GM21390 (cell line): ENCODE measurements at regions not wholly inside any gene's neighbourhood (a gene's known extent, or its start where the extent isn't known, plus 50 kb on each side); places are given as distances from the start of the nearest gene placed in this dataset.

Source experiments
- ATAC-seq: cut with Tn5 transposase; IDR thresholded peaks from one replicate; pipeline ENCODE4 v1.9.1; 2021; ENCODE audit not compliant: unreplicated experiment

- ATAC-seq = no peak
These were observed 51.9 kb upstream of the TSPAN11 start for GRCh38 chr12:30874455-30875321.

GRCh38 chr12:30870491-30871265 lies 55.9 kb upstream of the TSPAN11 start:
- ATAC-seq = no peak

GRCh38 chr12:30867415-30867814 lies 59.1 kb upstream of the TSPAN11 start:
- ATAC-seq = no peak

GRCh38 chr12:30866256-30866655 lies 60.3 kb upstream of the TSPAN11 start:
- ATAC-seq = no peak

- ATAC-seq = no peak
These were observed 62.7 kb upstream of the TSPAN11 start for GRCh38 chr12:30863839-30864238.

GRCh38 chr12:30862486-30862885 lies 64.1 kb upstream of the TSPAN11 start:
- no peak for ATAC-seq

GRCh38 chr12:30859226-30859625 lies 67.3 kb upstream of the TSPAN11 start:
- ATAC-seq = no peak

- ATAC-seq = no peak
These were observed 68.1 kb upstream of the TSPAN11 start for GRCh38 chr12:30858471-30858870.

- ATAC-seq = no peak
These were observed 72.9 kb upstream of the TSPAN11 start for GRCh38 chr12:30853561-30854133.

GRCh38 chr12:30850684-30851083 lies 75.9 kb upstream of the TSPAN11 start:
- ATAC-seq = no peak

GRCh38 chr12:30847259-30847658 lies 79.3 kb upstream of the TSPAN11 start:
- ATAC-seq = no peak

GRCh38 chr12:30846776-30847175 lies 79.8 kb upstream of the TSPAN11 start:
- ATAC-seq = no peak

- ATAC-seq = no peak
These were observed 80.9 kb upstream of the TSPAN11 start for GRCh38 chr12:30845676-30846075.

GRCh38 chr12:30843211-30843610 lies 83.3 kb upstream of the TSPAN11 start:
- no peak for ATAC-seq

- ATAC-seq = no peak
These were observed 85.8 kb upstream of the TSPAN11 start for GRCh38 chr12:30840715-30841114.

GRCh38 chr12:30839643-30840220 lies 85.0 kb upstream of the CAPRIN2 start:
- no peak for ATAC-seq

- ATAC-seq = no peak
These were observed 82.8 kb upstream of the CAPRIN2 start for GRCh38 chr12:30837595-30837994.

GRCh38 chr12:30836656-30837445 lies 82.1 kb upstream of the CAPRIN2 start:
- no peak for ATAC-seq

GRCh38 chr12:30835216-30835615 lies 80.5 kb upstream of the CAPRIN2 start:
- no peak for ATAC-seq

GRCh38 chr12:30830751-30831150 lies 76.0 kb upstream of the CAPRIN2 start:
- ATAC-seq = no peak

- ATAC-seq = no peak
These were observed 75.1 kb upstream of the CAPRIN2 start for GRCh38 chr12:30829876-30830275.
